Liver (tissue), 8 donors: ENCODE measurements at regions not wholly inside any gene's neighbourhood (a gene's known extent, or its start where the extent isn't known, plus 50 kb on each side); places are given as distances from the start of the nearest gene placed in this dataset.

Experiments used
- DNase-seq: peaks from one replicate; pipeline ENCODE4 v3.0.0-alpha.2; 2017; ENCODE audit warnings: low spot score
- H3K27ac ChIP-seq, 2 donors: one replicate each; pipeline ENCODE4 v1.7.0; 2013; ENCODE audit warnings: inconsistent platforms in 2 of 2, low read length in 2 of 2, control low read depth in 1 of 2, low read depth in 1 of 2, mild to moderate bottlenecking in 1 of 2
- H3K27me3 ChIP-seq, 4 donors: one replicate each; pipeline versions ENCODE4 v1.6.1 to v1.7.0; 2013; ENCODE audit warnings: low read length in 3 of 4, inconsistent platforms in 1 of 4, mild to moderate bottlenecking in 1 of 4, moderate library complexity in 1 of 4; ENCODE audit not compliant: control insufficient read depth in 4 of 4, insufficient read depth in 4 of 4
- H3K36me3 ChIP-seq, 4 donors: one replicate each; pipeline versions ENCODE4 v1.6.1 to v1.7.0; 2013; ENCODE audit warnings: low read length in 3 of 4, mild to moderate bottlenecking in 3 of 4, low read depth in 1 of 4, moderate library complexity in 1 of 4; ENCODE audit not compliant: control insufficient read depth in 4 of 4, insufficient read depth in 3 of 4
- H3K4me1 ChIP-seq, 4 donors: one replicate each; pipeline versions ENCODE4 v1.6.1 to v1.7.0; 2013; ENCODE audit warnings: low read length in 3 of 4, mild to moderate bottlenecking in 3 of 4, moderate library complexity in 1 of 4; ENCODE audit not compliant: control insufficient read depth in 4 of 4, insufficient read depth in 4 of 4
- H3K4me3 ChIP-seq, 3 donors: one replicate each; pipeline versions ENCODE4 v1.6.1 to v1.7.0; 2013; ENCODE audit warnings: low read length in 3 of 3, control low read depth in 1 of 3, low read depth in 1 of 3, mild to moderate bottlenecking in 1 of 3
- H3K9ac ChIP-seq, 2 donors: one replicate each; pipeline ENCODE4 v1.7.0; 2013; ENCODE audit warnings: low read length in 2 of 2, mild to moderate bottlenecking in 2 of 2, moderate library complexity in 2 of 2, control low read depth in 1 of 2, low read depth in 1 of 2
- H3K9me3 ChIP-seq, 4 donors: one replicate each; pipeline versions ENCODE4 v1.6.1 to v1.7.0; 2013; ENCODE audit warnings: low read length in 3 of 4; ENCODE audit not compliant: control insufficient read depth in 4 of 4
- ATF3 ChIP-seq: IDR thresholded peaks from 2 replicates; pipeline ENCODE4 v1.6.1; 2016; ENCODE audit warnings: antibody characterized with exemption
- EGR1 ChIP-seq, 2 donors: IDR thresholded peaks; 2 replicates each; pipeline ENCODE4 v1.6.1; 2016 to 2018; ENCODE audit warnings: antibody characterized with exemption in 2 of 2, low read depth in 2 of 2
- FOXA1 ChIP-seq: IDR thresholded peaks from 2 replicates; pipeline ENCODE4 v1.6.1; 2016; ENCODE audit warnings: antibody characterized with exemption
- FOXA2 ChIP-seq: IDR thresholded peaks from 2 replicates; pipeline ENCODE4 v1.6.1; 2016; ENCODE audit warnings: antibody characterized with exemption
- GABPA ChIP-seq, 2 donors: IDR thresholded peaks in 1 of 2; conservative IDR thresholded peaks in 1 of 2; 2 replicates each; pipeline ENCODE4 v1.6.1; 2016; ENCODE audit warnings: antibody characterized with exemption in 2 of 2, mild to moderate bottlenecking in 1 of 2, moderate library complexity in 1 of 2
- HNF4A ChIP-seq, 2 donors: conservative IDR thresholded peaks; 2 replicates each; pipeline ENCODE4 v1.6.1; 2016; ENCODE audit warnings: antibody characterized with exemption in 2 of 2, mild to moderate bottlenecking in 2 of 2
- HNF4G ChIP-seq: IDR thresholded peaks from 2 replicates; pipeline ENCODE4 v1.6.1; 2016; ENCODE audit warnings: antibody characterized with exemption
- JUND ChIP-seq, 2 donors: IDR thresholded peaks; 2 replicates each; pipeline ENCODE4 v1.6.1; 2016; ENCODE audit warnings: antibody characterized with exemption in 2 of 2
- MAX ChIP-seq: IDR thresholded peaks from 2 replicates; pipeline ENCODE4 v1.6.1; 2016; ENCODE audit warnings: antibody characterized with exemption
- NR2F2 ChIP-seq: IDR thresholded peaks from 2 replicates; pipeline ENCODE4 v1.6.1; 2016; ENCODE audit warnings: antibody characterized with exemption
- RAD21 ChIP-seq, 2 donors: IDR thresholded peaks; 2 replicates each; pipeline ENCODE4 v1.6.1; 2016; ENCODE audit warnings: antibody characterized with exemption in 2 of 2, mild to moderate bottlenecking in 2 of 2
- REST ChIP-seq: IDR thresholded peaks from 2 replicates; pipeline ENCODE4 v1.6.1; 2016; ENCODE audit warnings: antibody characterized with exemption, mild to moderate bottlenecking
- RXRA ChIP-seq, 2 donors: IDR thresholded peaks; 2 replicates each; pipeline ENCODE4 v1.6.1; 2017 to 2018; ENCODE audit warnings: antibody characterized with exemption in 2 of 2, mild to moderate bottlenecking in 1 of 2
- SP1 ChIP-seq: IDR thresholded peaks from 2 replicates; pipeline ENCODE4 v1.6.1; 2018; ENCODE audit warnings: antibody characterized with exemption, mild to moderate bottlenecking
- TAF1 ChIP-seq: conservative IDR thresholded peaks from 2 replicates; pipeline ENCODE4 v1.6.1; 2016; ENCODE audit warnings: antibody characterized with exemption, mild to moderate bottlenecking
- YY1 ChIP-seq: IDR thresholded peaks from 2 replicates; pipeline ENCODE4 v1.6.1; 2016; ENCODE audit warnings: antibody characterized with exemption, mild to moderate bottlenecking
- ZBTB33 ChIP-seq: IDR thresholded peaks from 2 replicates; pipeline ENCODE4 v1.6.1; 2016; ENCODE audit warnings: antibody characterized with exemption
- WGBS: extraction: QIAGEN DNeasy Blood & Tissue Kit; methylation state at CpG from one replicate; pipeline ENCODE4 v1.1.7; 2013; 5-methylcytosine and 5-hydroxymethylcytosine counted together
- TF ChIP-seq, protein P1 (sequence below): fragments of 150-350 bp; IDR thresholded peaks from 2 replicates; pipeline ENCODE4 v1.5.1; 2017; ENCODE audit warnings: improper control_type of control experiment, low read depth, low read length; ENCODE audit not compliant: missing input control
- donor health status: healthy.
- donor health status: healthy.
- donor health status: healthy.
- donor health status: healthy.
- donor health status: healthy.

DNA sequence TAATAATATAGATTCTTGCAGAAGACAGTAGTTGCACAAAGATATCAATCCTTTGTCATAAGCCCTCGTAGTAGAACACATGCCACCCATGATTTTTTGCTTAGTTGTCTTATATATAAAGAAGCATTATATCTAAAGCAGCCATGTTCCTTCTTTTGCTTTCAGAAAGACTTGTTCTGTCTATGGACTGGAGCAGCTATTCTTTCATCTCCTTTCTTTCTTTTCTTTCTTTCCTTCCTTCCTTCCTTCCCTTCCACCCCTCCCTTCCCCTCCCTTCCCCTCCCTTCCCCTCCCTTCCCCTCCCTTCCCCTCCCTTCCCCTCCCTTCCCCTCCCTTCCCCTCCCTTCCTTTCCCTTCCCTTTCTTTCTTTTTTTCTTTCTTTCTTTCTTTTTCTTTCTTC lies 104.0 kb upstream of the HS3ST4 start:
- no peak for DNase-seq
- Histone ChIP-seq H3K36me3 (no peaks in the 10 kb centered on the region), H3K9me3 (peaks cover 0 to 3% (median 0%) of the 10 kb centered on the region in 4 donors), H3K4me1 (no peaks in the 10 kb centered on the region), H3K4me3 (no peak overlapping the region), H3K27ac (no peak overlapping the region), H3K9ac (no peak overlapping the region), H3K27me3 (no peaks in the 10 kb centered on the region)
- WGBS: 36% methylated on average over 1 of the region's 1 CpG
- TF ChIP-seq TAF1 (no peak), HNF4A (conservative IDR thresholded peaks at IDR 0.05) (no peak), RXRA (IDR thresholded peaks at IDR 0.05) (no peak), JUND (IDR thresholded peaks at IDR 0.05) (no peak), ZBTB33 (no peak), SP1 (no peak), MAX (no peak), RAD21 (IDR thresholded peaks at IDR 0.05) (no peak), EGR1 (IDR thresholded peaks at IDR 0.05; ENCODE audit: low read depth in 2 of 2) (no peak), ATF3 (no peak)
- TF ChIP-seq, protein P1, sequence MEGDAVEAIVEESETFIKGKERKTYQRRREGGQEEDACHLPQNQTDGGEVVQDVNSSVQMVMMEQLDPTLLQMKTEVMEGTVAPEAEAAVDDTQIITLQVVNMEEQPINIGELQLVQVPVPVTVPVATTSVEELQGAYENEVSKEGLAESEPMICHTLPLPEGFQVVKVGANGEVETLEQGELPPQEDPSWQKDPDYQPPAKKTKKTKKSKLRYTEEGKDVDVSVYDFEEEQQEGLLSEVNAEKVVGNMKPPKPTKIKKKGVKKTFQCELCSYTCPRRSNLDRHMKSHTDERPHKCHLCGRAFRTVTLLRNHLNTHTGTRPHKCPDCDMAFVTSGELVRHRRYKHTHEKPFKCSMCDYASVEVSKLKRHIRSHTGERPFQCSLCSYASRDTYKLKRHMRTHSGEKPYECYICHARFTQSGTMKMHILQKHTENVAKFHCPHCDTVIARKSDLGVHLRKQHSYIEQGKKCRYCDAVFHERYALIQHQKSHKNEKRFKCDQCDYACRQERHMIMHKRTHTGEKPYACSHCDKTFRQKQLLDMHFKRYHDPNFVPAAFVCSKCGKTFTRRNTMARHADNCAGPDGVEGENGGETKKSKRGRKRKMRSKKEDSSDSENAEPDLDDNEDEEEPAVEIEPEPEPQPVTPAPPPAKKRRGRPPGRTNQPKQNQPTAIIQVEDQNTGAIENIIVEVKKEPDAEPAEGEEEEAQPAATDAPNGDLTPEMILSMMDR: no peak

- no peaks in the 10 kb centered on the region for H3K27me3 ChIP-seq
- no peak overlapping the region for H3K9ac ChIP-seq
- H3K36me3 ChIP-seq: no peaks in the 10 kb centered on the region
- H3K27ac ChIP-seq: no peak overlapping the region
- H3K9me3 ChIP-seq: peaks cover 0 to 3% (median 0%) of the 10 kb centered on the region in 4 donors
- no peaks in the 10 kb centered on the region for H3K4me1 ChIP-seq
- no peak overlapping the region for H3K4me3 ChIP-seq
- 58% methylated on average over 4 of the region's 4 CpGs for WGBS
- TF ChIP-seq MAX: no peak
- no peak for TF ChIP-seq ZBTB33
- no peak for TF ChIP-seq JUND (IDR thresholded peaks at IDR 0.05)
- no peak for TF ChIP-seq RXRA (IDR thresholded peaks at IDR 0.05)
- TF ChIP-seq NR2F2: no peak
- no peak for TF ChIP-seq REST
- TF ChIP-seq TAF1: no peak
- no peak for TF ChIP-seq FOXA1
- TF ChIP-seq, protein P1: no peak
- no peak for TF ChIP-seq HNF4G
- no peak for TF ChIP-seq EGR1 (IDR thresholded peaks at IDR 0.05; ENCODE audit: low read depth in 2 of 2)
- no peak for TF ChIP-seq GABPA (IDR thresholded peaks at IDR 0.05 in 1 of 2, conservative IDR thresholded peaks at IDR 0.05 in 1 of 2)
- no peak for TF ChIP-seq FOXA2
- no peak for TF ChIP-seq YY1
- TF ChIP-seq RAD21 (IDR thresholded peaks at IDR 0.05): no peak
- TF ChIP-seq HNF4A (conservative IDR thresholded peaks at IDR 0.05): no peak
- no peak for DNase-seq
Observed at GRCh38 chr16:25586826-25587225, 104.9 kb upstream of the HS3ST4 start.
